Upper lobe of right lung (tissue), 1 donor: ENCODE measurements at regions not wholly inside any gene's neighbourhood (a gene's known extent, or its start where the extent isn't known, plus 50 kb on each side); places are given as distances from the start of the nearest gene placed in this dataset.
"Not testable (repeated sequence)": the region's sequence is repeated elsewhere in the genome, so short reads cannot be mapped to it uniquely, and the experiment has no call there.

Experiments
- ATAC-seq: fragments of 200-7000 bp; cut with Tn5 transposase; one replicate; pipeline ENCODE4 v1.9.1; 2020; ENCODE audit warnings: mild to moderate bottlenecking, moderate library complexity
- DNase-seq: peaks from one replicate; pipeline ENCODE4 v3.0.0-alpha.2; 2020
- H3K27ac ChIP-seq: fragments of 200-600 bp; one replicate; pipeline ENCODE4 v1.8.0; 2022
- H3K27me3 ChIP-seq: fragments of 200-600 bp; one replicate; pipeline ENCODE4 v1.8.0; 2022; ENCODE audit warnings: mild to moderate bottlenecking
- H3K36me3 ChIP-seq: fragments of 200-600 bp; one replicate; pipeline ENCODE4 v1.8.0; 2022
- H3K4me1 ChIP-seq: fragments of 200-600 bp; one replicate; pipeline ENCODE4 v1.8.0; 2022
- H3K4me3 ChIP-seq: fragments of 200-600 bp; one replicate; pipeline ENCODE4 v1.8.0; 2022; ENCODE audit warnings: mild to moderate bottlenecking
- H3K9me3 ChIP-seq: fragments of 200-600 bp; one replicate; pipeline ENCODE4 v1.8.0; 2022
- CTCF ChIP-seq: fragments of 200-600 bp; IDR thresholded peaks from one replicate; pipeline ENCODE4 v1.8.0; 2022; ENCODE audit warnings: antibody characterized with exemption
- intact Hi-C: fragments of 100-400 bp; cut with DNase I; formaldehyde crosslinking; loops from one replicate; pipeline ENCODE4 v1.11.0; 2022
- donor health status: DM: no; HTN: yes; CAD: no; lungs with severe emphysema.

- intact Hi-C loops, result no loop called here
- Histone ChIP-seq H3K27ac (no peak overlapping the region), H3K4me3 (no peak overlapping the region), H3K36me3 (no peaks in the 10 kb centered on the region), H3K9me3 (no peaks in the 10 kb centered on the region), H3K4me1 (no peaks in the 10 kb centered on the region), H3K27me3 (peaks cover 8% of the 10 kb centered on the region)
- no peak for TF ChIP-seq CTCF
- ATAC-seq (no peak), DNase-seq (no peak)
These were observed 691.8 kb downstream of the TMEM121 start for GRCh38 chr14:106218174-106218573.

GRCh38 chr14:106222311-106222710 lies 695.9 kb downstream of the TMEM121 start:
- intact Hi-C loops, result no loop called here
- ATAC-seq (peak; percentile 54), DNase-seq (no peak)
- Histone ChIP-seq H3K4me1 (no peaks in the 10 kb centered on the region), H3K27me3 (peaks cover 8% of the 10 kb centered on the region), H3K36me3 (no peaks in the 10 kb centered on the region), H3K9me3 (no peaks in the 10 kb centered on the region), H3K4me3 (no peak overlapping the region), H3K27ac (no peak overlapping the region)
- TF ChIP-seq CTCF, result no peak

- H3K36me3 ChIP-seq, result no peaks in the 10 kb centered on the region
- ATAC-seq, result no peak
- TF ChIP-seq CTCF, result no peak
- H3K4me1 ChIP-seq, result no peaks in the 10 kb centered on the region
- intact Hi-C loops, result no loop called here
- H3K27ac ChIP-seq, result no peak overlapping the region
- H3K27me3 ChIP-seq, result peaks cover 8% of the 10 kb centered on the region
- H3K9me3 ChIP-seq, result no peaks in the 10 kb centered on the region
- H3K4me3 ChIP-seq, result no peak overlapping the region
- DNase-seq, result no peak
These were observed 696.3 kb downstream of the TMEM121 start for GRCh38 chr14:106222731-106223130.

GRCh38 chr14:106227793-106228192 lies 701.4 kb downstream of the TMEM121 start:
- Histone ChIP-seq H3K4me3 (no peak overlapping the region), H3K4me1 (no peaks in the 10 kb centered on the region), H3K27ac (no peak overlapping the region), H3K9me3 (no peaks in the 10 kb centered on the region), H3K36me3 (no peaks in the 10 kb centered on the region), H3K27me3 (no peaks in the 10 kb centered on the region)
- ATAC-seq (no peak), DNase-seq (no peak)
- intact Hi-C loops, result no loop called here
- TF ChIP-seq CTCF, result no peak

GRCh38 chr14:106228541-106229158 lies 702.3 kb downstream of the TMEM121 start:
- no peak overlapping the region for H3K4me3 ChIP-seq
- TF ChIP-seq CTCF, result no peak
- DNase-seq (no peak), ATAC-seq (no peak)
- no peaks in the 10 kb centered on the region for H3K4me1 ChIP-seq
- no peaks in the 10 kb centered on the region for H3K27me3 ChIP-seq
- no peak overlapping the region for H3K27ac ChIP-seq
- H3K9me3 ChIP-seq, result no peaks in the 10 kb centered on the region
- no peaks in the 10 kb centered on the region for H3K36me3 ChIP-seq
- intact Hi-C loops, result no loop called here

- DNase-seq (no peak), ATAC-seq (no peak)
- intact Hi-C loops, result no loop called here
These were observed 703.7 kb downstream of the TMEM121 start for GRCh38 chr14:106230071-106230470.

GRCh38 chr14:106233191-106233590 lies 706.8 kb downstream of the TMEM121 start:
- H3K4me3 ChIP-seq, H3K9me3 ChIP-seq, DNase-seq, H3K27me3 ChIP-seq, H3K27ac ChIP-seq, H3K4me1 ChIP-seq, ATAC-seq, intact Hi-C loops, H3K36me3 ChIP-seq: not testable (repeated sequence)

More at GRCh38 chr14:106230071-106230470, 703.7 kb downstream of the TMEM121 start:
- no peaks in the 10 kb centered on the region for H3K9me3 ChIP-seq
- TF ChIP-seq CTCF, result no peak
- H3K27me3 ChIP-seq, result no peaks in the 10 kb centered on the region
- no peak overlapping the region for H3K4me3 ChIP-seq
- H3K36me3 ChIP-seq, result no peaks in the 10 kb centered on the region
- no peaks in the 10 kb centered on the region for H3K4me1 ChIP-seq
- no peak overlapping the region for H3K27ac ChIP-seq
